Fibroblast of peridontal ligament (primary cell): ENCODE measurements at regions not wholly inside any gene's neighbourhood (a gene's known extent, or its start where the extent isn't known, plus 50 kb on each side); places are given as distances from the start of the nearest gene placed in this dataset.

Source experiments
- DNase-seq: peaks from one replicate; pipeline ENCODE4 v3.0.0-alpha.2; 2010; ENCODE audit errors: extremely low read depth

GRCh38 chr13:40496035-40496810 is 170.2 kb downstream of the FOXO1 start:
- DNase-seq = no peak

- DNase-seq = no peak
Measured at GRCh38 chr13:40498461-40498860, 168.0 kb downstream of the FOXO1 start.

- no peak for DNase-seq
Measured at GRCh38 chr13:40502236-40502635, 164.2 kb downstream of the FOXO1 start.

DNA sequence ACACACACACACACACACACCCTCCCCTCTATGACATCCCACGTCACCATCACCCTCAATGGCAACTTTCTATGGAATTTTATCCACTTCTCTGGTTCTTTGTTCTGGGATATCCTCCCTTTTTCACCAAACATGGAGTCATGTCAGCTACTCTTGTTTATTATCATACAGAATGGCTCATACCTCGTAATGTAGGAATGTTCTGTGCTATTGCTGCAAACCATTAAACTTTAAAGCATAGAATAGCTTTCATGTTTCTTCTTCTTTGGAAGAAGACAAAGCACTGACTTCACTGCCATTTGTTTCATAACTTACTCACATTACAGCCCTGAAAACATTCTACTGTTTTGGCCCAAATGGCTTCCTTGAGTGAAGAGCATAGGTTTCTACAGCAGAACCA is 163.4 kb downstream of the FOXO1 start:
- DNase-seq = no peak

GRCh38 chr13:40503966-40504591 is 162.4 kb downstream of the FOXO1 start:
- no peak for DNase-seq

DNA sequence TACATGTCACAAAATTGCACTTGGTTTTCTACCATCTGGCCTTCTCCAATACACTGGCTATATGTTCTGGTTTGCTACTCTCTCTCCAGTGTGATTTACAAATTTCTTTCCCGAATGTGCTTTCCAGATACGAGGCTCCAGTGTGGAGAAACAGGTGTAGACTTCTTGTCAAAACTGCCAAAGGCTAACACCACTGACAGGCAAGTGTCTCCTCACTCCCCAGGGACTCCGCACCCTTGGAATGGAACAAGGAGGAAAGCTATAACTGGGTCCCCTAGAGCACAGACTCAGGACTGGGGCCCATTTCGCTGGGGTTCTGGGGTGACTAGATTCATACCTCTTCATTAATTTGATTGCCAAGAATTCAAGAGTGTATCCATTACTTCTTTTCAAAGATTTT is 161.8 kb downstream of the FOXO1 start:
- DNase-seq = no peak

- DNase-seq = no peak
Measured at GRCh38 chr13:40505196-40505595, 161.2 kb downstream of the FOXO1 start.
